ENCODE measurements at regions not wholly inside any gene's neighbourhood (a gene's known extent, or its start where the extent isn't known, plus 50 kb on each side); places are given as distances from the start of the nearest gene placed in this dataset.
A peak's percentile ranks its signal among the peaks of the same experiment; 100 is the strongest.

DNA sequence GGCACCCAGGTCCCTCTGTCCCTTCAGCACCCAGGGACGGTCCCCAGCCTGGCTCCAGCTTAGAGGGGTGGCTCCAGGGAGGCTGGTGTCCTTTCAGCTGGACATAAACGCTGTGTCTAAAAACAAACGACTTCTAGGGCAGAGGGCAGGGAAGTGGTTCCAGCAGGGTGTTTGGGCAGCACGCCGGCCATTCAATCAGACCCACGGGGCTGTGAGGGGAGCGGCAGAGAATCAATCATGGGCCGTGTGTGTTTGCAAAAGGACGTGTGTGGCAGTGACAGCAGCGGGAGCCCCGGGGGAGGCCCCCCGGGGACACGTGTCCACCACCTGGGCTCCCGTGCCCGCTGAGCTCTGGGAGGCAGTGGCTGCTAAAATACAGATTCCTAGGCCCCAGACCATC is 127.7 kb downstream of the MN1 start:
- no peak overlapping the region for H3K56ac ChIP-seq (ENCODE audit: insufficient read length, low read depth, low read length)
- H4K8ac ChIP-seq (replicated peaks; ENCODE audit: insufficient read length, low read depth, low read length): no peak overlapping the region
- no peak for DNase-seq
- Mint-ChIP-seq H3K36me3 (ENCODE audit: insufficient read depth in 1 of 3, low read depth in 3 of 3) (peaks cover 0 to 20% (median 15%) of the 10 kb centered on the region in 3 experiments; a peak in 4 of 7 replicates), H3K27me3 (ENCODE audit: low read depth) (no peaks in the 10 kb centered on the region), H3K27ac (peak overlapping the region in 2 of 3 experiments; percentile 40 to 81; a peak in 4 of 7 replicates), H3K4me3 (no peak overlapping the region), H3K4me1 (peaks cover 26 to 43% of the 10 kb centered on the region in 2 experiments), H3K9me3 (no peaks in the 10 kb centered on the region; a peak in 2 of 5 replicates)
- H2AFZ ChIP-seq (ENCODE audit: low read length): no peak overlapping the region
- no peak overlapping the region for H3K18ac ChIP-seq (ENCODE audit: insufficient read length, low read depth, low read length)
- H2BK120ac ChIP-seq (ENCODE audit: low read depth, low read length, poor library complexity, severe bottlenecking): no peak overlapping the region
- H3K4me2 ChIP-seq (ENCODE audit: insufficient read depth, insufficient read length, low read length): no peak overlapping the region
- H3K23ac ChIP-seq (ENCODE audit: insufficient read length, low read depth, low read length): no peak overlapping the region
- H3K9me3 ChIP-seq (ENCODE audit: control insufficient read depth, low read depth, low read length): no peaks in the 10 kb centered on the region
- no peak overlapping the region for H2BK15ac ChIP-seq (ENCODE audit: low read depth, low read length)
- no CpG with 5 or more reads among the region's 15 CpGs for WGBS (ENCODE audit: extremely low coverage, insufficient read length, low lambda C conversion rate)
- H3K4me1 ChIP-seq (ENCODE audit: insufficient read depth, low read length): peaks cover 3% of the 10 kb centered on the region; the same call in 1 of the 2 replicates
- TF ChIP-seq, protein P1, sequence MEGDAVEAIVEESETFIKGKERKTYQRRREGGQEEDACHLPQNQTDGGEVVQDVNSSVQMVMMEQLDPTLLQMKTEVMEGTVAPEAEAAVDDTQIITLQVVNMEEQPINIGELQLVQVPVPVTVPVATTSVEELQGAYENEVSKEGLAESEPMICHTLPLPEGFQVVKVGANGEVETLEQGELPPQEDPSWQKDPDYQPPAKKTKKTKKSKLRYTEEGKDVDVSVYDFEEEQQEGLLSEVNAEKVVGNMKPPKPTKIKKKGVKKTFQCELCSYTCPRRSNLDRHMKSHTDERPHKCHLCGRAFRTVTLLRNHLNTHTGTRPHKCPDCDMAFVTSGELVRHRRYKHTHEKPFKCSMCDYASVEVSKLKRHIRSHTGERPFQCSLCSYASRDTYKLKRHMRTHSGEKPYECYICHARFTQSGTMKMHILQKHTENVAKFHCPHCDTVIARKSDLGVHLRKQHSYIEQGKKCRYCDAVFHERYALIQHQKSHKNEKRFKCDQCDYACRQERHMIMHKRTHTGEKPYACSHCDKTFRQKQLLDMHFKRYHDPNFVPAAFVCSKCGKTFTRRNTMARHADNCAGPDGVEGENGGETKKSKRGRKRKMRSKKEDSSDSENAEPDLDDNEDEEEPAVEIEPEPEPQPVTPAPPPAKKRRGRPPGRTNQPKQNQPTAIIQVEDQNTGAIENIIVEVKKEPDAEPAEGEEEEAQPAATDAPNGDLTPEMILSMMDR (conservative IDR thresholded peaks at IDR 0.05): no peak
- H4K20me1 ChIP-seq (ENCODE audit: control insufficient read depth, insufficient read depth, insufficient read length): peaks cover 2% of the 10 kb centered on the region
- H2BK20ac ChIP-seq (ENCODE audit: low read depth, low read length, poor library complexity, severe bottlenecking): no peak overlapping the region
- no peak overlapping the region for H4K5ac ChIP-seq (ENCODE audit: insufficient read length, low read depth, low read length)
- H3T11ph ChIP-seq (ENCODE audit: low read length): no peak overlapping the region
- H3K79me1 ChIP-seq (ENCODE audit: insufficient read depth, low read depth, low read length, poor library complexity, severe bottlenecking): no peaks in the 10 kb centered on the region
- no peak overlapping the region for H4K91ac ChIP-seq (ENCODE audit: insufficient read length, low read depth, low read length)
- no peak overlapping the region for H3K14ac ChIP-seq (ENCODE audit: insufficient read depth, low read length)
- H3K79me2 ChIP-seq (ENCODE audit: insufficient read depth, low read length): no peaks in the 10 kb centered on the region
- H3K9ac ChIP-seq (ENCODE audit: extremely low read depth, insufficient read length, low read length): no peak overlapping the region
- no peak overlapping the region for H2BK12ac ChIP-seq (ENCODE audit: insufficient read length, low read depth, low read length)
- H3K23me2 ChIP-seq (ENCODE audit: insufficient read length, low read depth, low read length, poor library complexity, severe bottlenecking): no peaks in the 10 kb centered on the region
- no peak overlapping the region for H2BK5ac ChIP-seq (ENCODE audit: insufficient read length, low read length)
- no peak overlapping the region for H3K4ac ChIP-seq (ENCODE audit: low read depth, low read length)
- no peak overlapping the region for H2AK5ac ChIP-seq (ENCODE audit: insufficient read length, low read length)
- no peaks in the 10 kb centered on the region for H3K27me3 ChIP-seq (ENCODE audit: insufficient read depth, low read length)
- no peak overlapping the region for H3K27ac ChIP-seq (ENCODE audit: insufficient read length, low read depth, low read length)
